DOHH2 (cell line): ENCODE measurements at regions not wholly inside any gene's neighbourhood (a gene's known extent, or its start where the extent isn't known, plus 50 kb on each side); places are given as distances from the start of the nearest gene placed in this dataset.

ENCODE experiments used
- H3F3A ChIP-seq: fragments of 200-600 bp; sonication (generic), shearing (Covaris generic); 2 replicates; pipeline ENCODE4 v1.6.0; 2016; ENCODE audit warnings: antibody characterized with exemption, mild to moderate bottlenecking; ENCODE audit not compliant: control insufficient read depth, insufficient read depth
- H3K27ac ChIP-seq: fragments of 200-600 bp; sonication (generic); 2 replicates; pipeline ENCODE4 v1.5.1; 2014; ENCODE audit warnings: low read depth, mild to moderate bottlenecking, low read length, moderate library complexity
- H3K27me3 ChIP-seq: fragments of 200-600 bp; sonication (generic); 2 replicates; pipeline ENCODE4 v1.6.1; 2014; ENCODE audit warnings: mild to moderate bottlenecking, low read length, mixed read lengths; ENCODE audit not compliant: control insufficient read depth
- H3K36me3 ChIP-seq: fragments of 200-600 bp; sonication (generic); 2 replicates; pipeline ENCODE4 v1.6.1; 2014; ENCODE audit warnings: mild to moderate bottlenecking, low read length, moderate library complexity, mixed read lengths; ENCODE audit not compliant: control insufficient read depth
- H3K4me1 ChIP-seq: fragments of 200-600 bp; sonication (generic); 2 replicates; pipeline ENCODE4 v1.6.1; 2014; ENCODE audit warnings: mild to moderate bottlenecking, low read length, mixed read lengths; ENCODE audit not compliant: control insufficient read depth
- H3K4me2 ChIP-seq: fragments of 200-600 bp; sonication (generic); 2 replicates; pipeline ENCODE4 v1.6.0; 2014; ENCODE audit warnings: mild to moderate bottlenecking, low read length, moderate library complexity
- H3K4me3 ChIP-seq: fragments of 200-600 bp; sonication (generic); 2 replicates; pipeline ENCODE4 v1.5.1; 2014; ENCODE audit warnings: mild to moderate bottlenecking, low read length, mixed read lengths
- H3K79me2 ChIP-seq: fragments of 200-600 bp; sonication (generic); 2 replicates; pipeline ENCODE4 v1.6.1; 2014; ENCODE audit warnings: mild to moderate bottlenecking, low read length, mixed read lengths; ENCODE audit not compliant: control insufficient read depth
- H3K9me2 ChIP-seq: fragments of 200-600 bp; sonication (generic); replicated peaks from 2 replicates; pipeline ENCODE4 v1.6.1; 2014; ENCODE audit warnings: mild to moderate bottlenecking, low read length, mixed read lengths; ENCODE audit not compliant: control insufficient read depth
- H3K9me3 ChIP-seq: fragments of 200-600 bp; sonication (generic); 2 replicates; pipeline ENCODE4 v1.6.1; 2014; ENCODE audit warnings: antibody characterized with exemption, low read length, mixed read lengths; ENCODE audit not compliant: control insufficient read depth, insufficient read depth
- H4K20me1 ChIP-seq: fragments of 200-600 bp; sonication (generic); 2 replicates; pipeline ENCODE4 v1.6.0; 2014; ENCODE audit warnings: low read depth, mild to moderate bottlenecking, antibody characterized with exemption, low read length, moderate library complexity; ENCODE audit not compliant: control insufficient read depth, insufficient read depth
- CTCF ChIP-seq: fragments of 200-600 bp; sonication (generic); IDR thresholded peaks from one replicate; pipeline ENCODE4 v1.5.1; 2014; ENCODE audit warnings: antibody characterized with exemption, mild to moderate bottlenecking, low read depth, low read length; ENCODE audit not compliant: poor library complexity, severe bottlenecking
- EZH2phosphoT487 ChIP-seq: fragments of 200-600 bp; sonication (generic); IDR thresholded peaks from 2 replicates; pipeline ENCODE4 v1.6.1; 2017; ENCODE audit warnings: borderline replicate concordance, mild to moderate bottlenecking, antibody characterized with exemption, low read length, moderate library complexity, mixed read lengths

- Histone ChIP-seq H3K4me2 (no peak overlapping the region), H3K27ac (no peak overlapping the region), H3K4me1 (peaks cover 10% of the 10 kb centered on the region), H4K20me1 (no peaks in the 10 kb centered on the region), H3K9me3 (no peaks in the 10 kb centered on the region), H3K9me2 (no peaks in the 10 kb centered on the region), H3K36me3 (no peaks in the 10 kb centered on the region), H3K79me2 (no peaks in the 10 kb centered on the region), H3K4me3 (no peak overlapping the region), H3K27me3 (peaks cover 2% of the 10 kb centered on the region; the same call in 1 of the 2 replicates), H3F3A (no peaks in the 10 kb centered on the region)
- no peak for TF ChIP-seq CTCF
- no peak for TF ChIP-seq EZH2phosphoT487
Measured at GRCh38 chr1:235049217-235049616, 79.4 kb downstream of the TOMM20 start.

GRCh38 chr1:235047331-235047871 lies 81.2 kb downstream of the TOMM20 start:
- Histone ChIP-seq H3K4me1 (peaks cover 10% of the 10 kb centered on the region), H3K36me3 (no peaks in the 10 kb centered on the region), H3K79me2 (no peaks in the 10 kb centered on the region), H3K27ac (no peak overlapping the region), H3K9me2 (no peaks in the 10 kb centered on the region), H3K4me3 (no peak overlapping the region), H3K9me3 (no peaks in the 10 kb centered on the region), H3F3A (no peaks in the 10 kb centered on the region), H3K27me3 (no peaks in the 10 kb centered on the region; the same call in 1 of the 2 replicates), H4K20me1 (no peaks in the 10 kb centered on the region), H3K4me2 (no peak overlapping the region)
- TF ChIP-seq CTCF (no peak), EZH2phosphoT487 (no peak)

GRCh38 chr1:235045921-235046601 lies 82.6 kb downstream of the TOMM20 start:
- Histone ChIP-seq H3K9me2 (no peaks in the 10 kb centered on the region), H4K20me1 (no peaks in the 10 kb centered on the region), H3K4me2 (no peak overlapping the region), H3K27me3 (no peaks in the 10 kb centered on the region; the same call in 1 of the 2 replicates), H3F3A (no peaks in the 10 kb centered on the region), H3K4me1 (peaks cover 10% of the 10 kb centered on the region), H3K9me3 (no peaks in the 10 kb centered on the region), H3K27ac (no peak overlapping the region), H3K4me3 (no peak overlapping the region), H3K79me2 (no peaks in the 10 kb centered on the region), H3K36me3 (no peaks in the 10 kb centered on the region)
- TF ChIP-seq CTCF (no peak), EZH2phosphoT487 (no peak)
